ENCODE measurements at regions not wholly inside any gene's neighbourhood (a gene's known extent, or its start where the extent isn't known, plus 50 kb on each side); places are given as distances from the start of the nearest gene placed in this dataset.

DNA sequence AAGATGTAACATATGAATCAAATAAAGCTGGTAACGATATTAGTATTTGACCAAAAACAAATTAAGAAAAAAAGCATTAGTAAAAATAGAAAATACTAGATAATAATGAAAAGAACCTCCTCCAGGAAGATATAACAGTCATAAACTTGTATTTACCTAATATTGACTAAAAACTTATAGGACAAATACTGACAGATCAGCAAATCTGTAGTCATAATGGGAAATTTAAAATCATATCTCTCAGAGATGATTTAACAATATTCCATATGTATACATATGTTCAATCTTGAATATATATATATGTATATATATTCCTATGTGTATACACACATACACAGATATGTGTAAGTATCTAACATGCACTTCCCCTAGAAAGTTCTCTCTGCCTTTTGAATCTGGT lies 52.0 kb upstream of the FGGY start (continued):
- TF ChIP-seq, protein P1, sequence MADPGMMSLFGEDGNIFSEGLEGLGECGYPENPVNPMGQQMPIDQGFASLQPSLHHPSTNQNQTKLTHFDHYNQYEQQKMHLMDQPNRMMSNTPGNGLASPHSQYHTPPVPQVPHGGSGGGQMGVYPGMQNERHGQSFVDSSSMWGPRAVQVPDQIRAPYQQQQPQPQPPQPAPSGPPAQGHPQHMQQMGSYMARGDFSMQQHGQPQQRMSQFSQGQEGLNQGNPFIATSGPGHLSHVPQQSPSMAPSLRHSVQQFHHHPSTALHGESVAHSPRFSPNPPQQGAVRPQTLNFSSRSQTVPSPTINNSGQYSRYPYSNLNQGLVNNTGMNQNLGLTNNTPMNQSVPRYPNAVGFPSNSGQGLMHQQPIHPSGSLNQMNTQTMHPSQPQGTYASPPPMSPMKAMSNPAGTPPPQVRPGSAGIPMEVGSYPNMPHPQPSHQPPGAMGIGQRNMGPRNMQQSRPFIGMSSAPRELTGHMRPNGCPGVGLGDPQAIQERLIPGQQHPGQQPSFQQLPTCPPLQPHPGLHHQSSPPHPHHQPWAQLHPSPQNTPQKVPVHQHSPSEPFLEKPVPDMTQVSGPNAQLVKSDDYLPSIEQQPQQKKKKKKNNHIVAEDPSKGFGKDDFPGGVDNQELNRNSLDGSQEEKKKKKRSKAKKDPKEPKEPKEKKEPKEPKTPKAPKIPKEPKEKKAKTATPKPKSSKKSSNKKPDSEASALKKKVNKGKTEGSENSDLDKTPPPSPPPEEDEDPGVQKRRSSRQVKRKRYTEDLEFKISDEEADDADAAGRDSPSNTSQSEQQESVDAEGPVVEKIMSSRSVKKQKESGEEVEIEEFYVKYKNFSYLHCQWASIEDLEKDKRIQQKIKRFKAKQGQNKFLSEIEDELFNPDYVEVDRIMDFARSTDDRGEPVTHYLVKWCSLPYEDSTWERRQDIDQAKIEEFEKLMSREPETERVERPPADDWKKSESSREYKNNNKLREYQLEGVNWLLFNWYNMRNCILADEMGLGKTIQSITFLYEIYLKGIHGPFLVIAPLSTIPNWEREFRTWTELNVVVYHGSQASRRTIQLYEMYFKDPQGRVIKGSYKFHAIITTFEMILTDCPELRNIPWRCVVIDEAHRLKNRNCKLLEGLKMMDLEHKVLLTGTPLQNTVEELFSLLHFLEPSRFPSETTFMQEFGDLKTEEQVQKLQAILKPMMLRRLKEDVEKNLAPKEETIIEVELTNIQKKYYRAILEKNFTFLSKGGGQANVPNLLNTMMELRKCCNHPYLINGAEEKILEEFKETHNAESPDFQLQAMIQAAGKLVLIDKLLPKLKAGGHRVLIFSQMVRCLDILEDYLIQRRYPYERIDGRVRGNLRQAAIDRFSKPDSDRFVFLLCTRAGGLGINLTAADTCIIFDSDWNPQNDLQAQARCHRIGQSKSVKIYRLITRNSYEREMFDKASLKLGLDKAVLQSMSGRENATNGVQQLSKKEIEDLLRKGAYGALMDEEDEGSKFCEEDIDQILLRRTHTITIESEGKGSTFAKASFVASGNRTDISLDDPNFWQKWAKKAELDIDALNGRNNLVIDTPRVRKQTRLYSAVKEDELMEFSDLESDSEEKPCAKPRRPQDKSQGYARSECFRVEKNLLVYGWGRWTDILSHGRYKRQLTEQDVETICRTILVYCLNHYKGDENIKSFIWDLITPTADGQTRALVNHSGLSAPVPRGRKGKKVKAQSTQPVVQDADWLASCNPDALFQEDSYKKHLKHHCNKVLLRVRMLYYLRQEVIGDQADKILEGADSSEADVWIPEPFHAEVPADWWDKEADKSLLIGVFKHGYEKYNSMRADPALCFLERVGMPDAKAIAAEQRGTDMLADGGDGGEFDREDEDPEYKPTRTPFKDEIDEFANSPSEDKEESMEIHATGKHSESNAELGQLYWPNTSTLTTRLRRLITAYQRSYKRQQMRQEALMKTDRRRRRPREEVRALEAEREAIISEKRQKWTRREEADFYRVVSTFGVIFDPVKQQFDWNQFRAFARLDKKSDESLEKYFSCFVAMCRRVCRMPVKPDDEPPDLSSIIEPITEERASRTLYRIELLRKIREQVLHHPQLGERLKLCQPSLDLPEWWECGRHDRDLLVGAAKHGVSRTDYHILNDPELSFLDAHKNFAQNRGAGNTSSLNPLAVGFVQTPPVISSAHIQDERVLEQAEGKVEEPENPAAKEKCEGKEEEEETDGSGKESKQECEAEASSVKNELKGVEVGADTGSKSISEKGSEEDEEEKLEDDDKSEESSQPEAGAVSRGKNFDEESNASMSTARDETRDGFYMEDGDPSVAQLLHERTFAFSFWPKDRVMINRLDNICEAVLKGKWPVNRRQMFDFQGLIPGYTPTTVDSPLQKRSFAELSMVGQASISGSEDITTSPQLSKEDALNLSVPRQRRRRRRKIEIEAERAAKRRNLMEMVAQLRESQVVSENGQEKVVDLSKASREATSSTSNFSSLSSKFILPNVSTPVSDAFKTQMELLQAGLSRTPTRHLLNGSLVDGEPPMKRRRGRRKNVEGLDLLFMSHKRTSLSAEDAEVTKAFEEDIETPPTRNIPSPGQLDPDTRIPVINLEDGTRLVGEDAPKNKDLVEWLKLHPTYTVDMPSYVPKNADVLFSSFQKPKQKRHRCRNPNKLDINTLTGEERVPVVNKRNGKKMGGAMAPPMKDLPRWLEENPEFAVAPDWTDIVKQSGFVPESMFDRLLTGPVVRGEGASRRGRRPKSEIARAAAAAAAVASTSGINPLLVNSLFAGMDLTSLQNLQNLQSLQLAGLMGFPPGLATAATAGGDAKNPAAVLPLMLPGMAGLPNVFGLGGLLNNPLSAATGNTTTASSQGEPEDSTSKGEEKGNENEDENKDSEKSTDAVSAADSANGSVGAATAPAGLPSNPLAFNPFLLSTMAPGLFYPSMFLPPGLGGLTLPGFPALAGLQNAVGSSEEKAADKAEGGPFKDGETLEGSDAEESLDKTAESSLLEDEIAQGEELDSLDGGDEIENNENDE (IDR thresholded peaks at IDR 0.05; ENCODE audit: insufficient replicate concordance, low read length): no peak

Measured in H1 (cell line).